Neural progenitor cell (in vitro differentiated cells): ENCODE measurements at regions not wholly inside any gene's neighbourhood (a gene's known extent, or its start where the extent isn't known, plus 50 kb on each side); places are given as distances from the start of the nearest gene placed in this dataset.

ENCODE experiments used
- DNase-seq: peaks from one replicate; pipeline ENCODE4 v3.0.0-alpha.2; 2016; ENCODE audit warnings: low spot score
- H2AFZ ChIP-seq: fragments of 200-600 bp; sonication (generic); replicated peaks from 2 replicates; pipeline ENCODE4 v1.6.1; 2016; ENCODE audit warnings: antibody characterized with exemption
- H3F3A ChIP-seq: fragments of 200-600 bp; sonication (generic); 2 replicates; pipeline ENCODE4 v1.6.1; 2016; ENCODE audit warnings: antibody characterized with exemption, low read depth
- H3K27ac ChIP-seq: fragments of 200-600 bp; sonication (generic); 2 replicates; pipeline ENCODE4 v1.5.1; 2016; ENCODE audit warnings: mild to moderate bottlenecking
- H3K27me3 ChIP-seq: fragments of 200-600 bp; sonication (generic); 2 replicates; pipeline ENCODE4 v1.6.1; 2016; ENCODE audit warnings: mild to moderate bottlenecking, moderate library complexity
- H3K36me3 ChIP-seq: fragments of 200-600 bp; sonication (generic); 2 replicates; pipeline ENCODE4 v1.5.1; 2016
- H3K4me1 ChIP-seq: fragments of 200-600 bp; sonication (generic); 2 replicates; pipeline ENCODE4 v1.6.1; 2016; ENCODE audit warnings: mixed run types
- H3K4me2 ChIP-seq: fragments of 200-600 bp; sonication (generic); 2 replicates; pipeline ENCODE4 v1.6.1; 2016
- H3K4me3 ChIP-seq: fragments of 200-600 bp; sonication (generic); 2 replicates; pipeline ENCODE4 v1.5.1; 2016
- H3K79me2 ChIP-seq: fragments of 200-600 bp; sonication (generic); 2 replicates; pipeline ENCODE4 v1.6.1; 2016; ENCODE audit warnings: low read depth
- H3K9ac ChIP-seq: fragments of 200-600 bp; sonication (generic); 2 replicates; pipeline ENCODE4 v1.6.1; 2016
- H3K9me3 ChIP-seq: fragments of 200-600 bp; sonication (generic); 2 replicates; pipeline ENCODE4 v1.5.1; 2016; ENCODE audit warnings: low read depth
- H4K20me1 ChIP-seq: fragments of 200-600 bp; sonication (generic); 2 replicates; pipeline ENCODE4 v1.6.1; 2016; ENCODE audit warnings: low read depth
- H3K27ac Mint-ChIP-seq: 3 replicates; pipeline ENCODE4 v1.8.0; 2021; ENCODE audit warnings: mixed read lengths
- H3K27me3 Mint-ChIP-seq: 2 replicates; pipeline ENCODE4 v1.8.0; 2022; ENCODE audit warnings: low read depth, mild to moderate bottlenecking, inconsistent platforms, moderate library complexity, mixed read lengths; ENCODE audit not compliant: insufficient read depth
- H3K36me3 Mint-ChIP-seq: 3 replicates; pipeline ENCODE4 v1.8.0; 2021; ENCODE audit warnings: mixed read lengths
- H3K4me1 Mint-ChIP-seq: 3 replicates; pipeline ENCODE4 v1.8.0; 2021; ENCODE audit warnings: mixed read lengths
- H3K4me3 Mint-ChIP-seq: 3 replicates; pipeline ENCODE4 v1.8.0; 2021; ENCODE audit warnings: mild to moderate bottlenecking, moderate library complexity, mixed read lengths
- H3K9me3 Mint-ChIP-seq: 3 replicates; pipeline ENCODE4 v1.8.0; 2020; ENCODE audit warnings: mixed read lengths
- CTCF ChIP-seq: fragments of 200-600 bp; sonication (generic); IDR thresholded peaks from 2 replicates; pipeline ENCODE4 v1.5.1; 2017; ENCODE audit warnings: antibody characterized with exemption, mild to moderate bottlenecking
- EZH2 ChIP-seq: fragments of 200-600 bp; sonication (generic); IDR thresholded peaks from 2 replicates; pipeline ENCODE4 v1.6.1; 2017; ENCODE audit warnings: antibody characterized with exemption, mild to moderate bottlenecking, moderate library complexity
- EZH2phosphoT487 ChIP-seq: fragments of 200-600 bp; sonication (generic); IDR thresholded peaks from 2 replicates; pipeline ENCODE4 v1.6.1; 2017; ENCODE audit warnings: antibody characterized with exemption

- no peaks in the 10 kb centered on the region for H4K20me1 ChIP-seq
- no peak overlapping the region for H3K4me3 ChIP-seq
- H3K27me3 Mint-ChIP-seq = peaks cover 3% of the 10 kb centered on the region
- H3K4me2 ChIP-seq = no peak overlapping the region
- no peak overlapping the region for H3K4me3 Mint-ChIP-seq
- no peak overlapping the region for H2AFZ ChIP-seq
- H3K36me3 Mint-ChIP-seq = no peaks in the 10 kb centered on the region
- H3K9ac ChIP-seq = no peak overlapping the region
- H3K9me3 Mint-ChIP-seq = peaks cover 4% of the 10 kb centered on the region
- H3K27ac Mint-ChIP-seq = no peak overlapping the region
- no peaks in the 10 kb centered on the region for H3K27me3 ChIP-seq
- TF ChIP-seq CTCF (no peak), EZH2 (no peak), EZH2phosphoT487 (no peak)
- no peaks in the 10 kb centered on the region for H3K36me3 ChIP-seq
- no peak for DNase-seq
- no peak overlapping the region for H3K27ac ChIP-seq
- no peaks in the 10 kb centered on the region for H3K79me2 ChIP-seq
- peaks cover 3% of the 10 kb centered on the region for H3K4me1 Mint-ChIP-seq
- H3K9me3 ChIP-seq = no peaks in the 10 kb centered on the region
- no peaks in the 10 kb centered on the region for H3K4me1 ChIP-seq
- H3F3A ChIP-seq = no peaks in the 10 kb centered on the region
Observed at GRCh38 chr13:110775576-110775975, 62.1 kb downstream of the ING1 start.

- H3K79me2 ChIP-seq = no peaks in the 10 kb centered on the region
- H3K27me3 Mint-ChIP-seq = peaks cover 6% of the 10 kb centered on the region
- no peaks in the 10 kb centered on the region for H3F3A ChIP-seq
Observed at GRCh38 chr13:110777251-110777820, 63.8 kb downstream of the ING1 start.

GRCh38 chr13:110779022-110779421 lies 65.5 kb downstream of the ING1 start:
- Mint-ChIP-seq H3K27me3 (peaks cover 6% of the 10 kb centered on the region), H3K27ac (no peak overlapping the region), H3K36me3 (no peaks in the 10 kb centered on the region), H3K4me3 (no peak overlapping the region), H3K9me3 (peaks cover 22% of the 10 kb centered on the region), H3K4me1 (no peaks in the 10 kb centered on the region)
- Histone ChIP-seq H3K9me3 (no peaks in the 10 kb centered on the region), H3K27me3 (no peaks in the 10 kb centered on the region), H3K4me3 (no peak overlapping the region), H3K4me1 (no peaks in the 10 kb centered on the region), H2AFZ (no peak overlapping the region), H3K79me2 (no peaks in the 10 kb centered on the region), H3K27ac (no peak overlapping the region), H4K20me1 (no peaks in the 10 kb centered on the region), H3K36me3 (no peaks in the 10 kb centered on the region), H3F3A (no peaks in the 10 kb centered on the region), H3K4me2 (no peak overlapping the region), H3K9ac (no peak overlapping the region)
- no peak for DNase-seq
- TF ChIP-seq EZH2 (no peak), EZH2phosphoT487 (no peak), CTCF (no peak)

More at GRCh38 chr13:110777251-110777820, 63.8 kb downstream of the ING1 start:
- no peaks in the 10 kb centered on the region for H3K27me3 ChIP-seq
- no peaks in the 10 kb centered on the region for H4K20me1 ChIP-seq
- Mint-ChIP-seq H3K36me3 (no peaks in the 10 kb centered on the region), H3K27ac (no peak overlapping the region), H3K4me1 (no peaks in the 10 kb centered on the region), H3K4me3 (no peak overlapping the region), H3K9me3 (peaks cover 11% of the 10 kb centered on the region)
- no peak for DNase-seq
- no peak overlapping the region for H3K4me3 ChIP-seq
- H3K9me3 ChIP-seq = no peaks in the 10 kb centered on the region
- H3K36me3 ChIP-seq = no peaks in the 10 kb centered on the region
- H2AFZ ChIP-seq = no peak overlapping the region
- no peak overlapping the region for H3K27ac ChIP-seq
- H3K4me2 ChIP-seq = no peak overlapping the region
- H3K9ac ChIP-seq = no peak overlapping the region
- no peaks in the 10 kb centered on the region for H3K4me1 ChIP-seq
- TF ChIP-seq EZH2phosphoT487 = no peak
- TF ChIP-seq EZH2 = no peak
- no peak for TF ChIP-seq CTCF
